IPS-11a (cell line): ENCODE measurements at regions not wholly inside any gene's neighbourhood (a gene's known extent, or its start where the extent isn't known, plus 50 kb on each side); places are given as distances from the start of the nearest gene placed in this dataset.

ENCODE experiments used
- H3K4me3 ChIP-seq: one replicate; pipeline ENCODE4 v1.5.1; 2013; ENCODE audit warnings: low read depth, low read length, control low read depth

DNA sequence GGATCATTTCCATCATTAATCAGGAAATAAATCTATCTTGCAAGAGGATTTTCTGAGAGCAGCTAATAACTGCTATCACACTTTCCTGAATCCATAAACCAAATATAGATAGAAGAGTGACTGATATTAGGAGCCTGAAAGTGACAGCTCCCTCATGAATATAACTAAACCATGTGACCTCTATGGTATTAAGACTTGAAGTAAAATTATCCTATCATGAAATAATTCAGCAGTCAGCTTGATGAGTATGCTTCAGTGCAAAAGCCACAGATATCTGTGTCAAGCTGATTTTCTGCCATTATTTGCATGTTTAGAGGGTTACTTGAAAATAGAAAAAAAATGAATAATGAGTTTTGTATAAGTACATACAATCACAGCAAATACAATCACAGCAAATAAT, 80.1 kb upstream of the PPP1R3A start:
- H3K4me3 ChIP-seq, result no peak overlapping the region

DNA sequence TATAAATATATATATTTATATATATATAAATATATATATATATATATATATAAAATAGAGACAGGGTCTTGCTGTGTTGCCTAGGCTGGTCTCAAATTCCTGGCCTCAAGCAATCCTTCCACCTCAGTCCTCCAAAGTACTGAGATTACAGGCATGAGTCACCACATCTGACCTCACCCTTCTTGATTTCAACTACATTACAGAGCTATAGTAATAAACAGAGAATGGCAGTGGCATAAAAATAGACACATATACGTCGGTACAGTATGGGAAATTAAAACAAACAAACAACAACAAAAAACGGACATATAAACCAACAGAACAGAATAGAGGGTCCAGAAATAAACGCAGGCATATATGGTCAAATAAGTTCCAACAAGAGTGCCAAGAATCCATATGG, 77.6 kb upstream of the PPP1R3A start:
- no peak overlapping the region for H3K4me3 ChIP-seq

DNA sequence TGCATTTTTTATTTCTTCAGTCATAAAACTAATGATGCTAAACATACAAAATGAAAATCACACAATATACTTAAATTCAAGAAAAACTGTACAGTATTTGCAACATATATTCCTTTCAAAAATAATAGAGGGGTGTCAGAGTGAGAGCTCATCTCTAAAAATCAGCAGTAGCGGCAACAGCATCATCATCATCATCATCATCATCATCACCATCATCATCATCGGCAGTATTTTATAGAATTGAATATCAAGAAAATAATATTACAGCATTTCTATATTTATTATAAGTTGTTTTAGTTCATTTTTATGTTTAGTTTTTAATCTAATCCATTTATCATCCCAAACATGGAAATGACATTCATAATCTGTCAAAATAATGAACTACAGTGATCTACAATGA, 67.4 kb upstream of the PPP1R3A start:
- H3K4me3 ChIP-seq, result no peak overlapping the region

DNA sequence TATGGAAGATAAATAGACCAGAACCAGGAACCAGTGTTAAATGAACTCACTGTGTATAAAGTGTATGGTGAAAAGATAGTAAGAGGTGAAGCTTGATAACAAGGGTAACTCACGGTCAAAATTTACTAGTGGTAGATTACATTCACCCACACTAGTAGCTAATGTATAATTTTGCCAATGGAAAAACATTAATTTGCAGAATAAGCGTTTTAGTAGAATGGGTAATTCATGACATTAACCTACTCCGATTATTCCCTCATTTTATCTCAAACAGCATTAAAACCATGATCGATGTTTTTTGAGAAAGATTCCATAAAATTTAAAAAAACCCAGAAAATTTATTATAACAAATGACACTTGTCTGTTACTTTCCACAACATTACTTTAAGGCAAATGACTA, 57.7 kb upstream of the PPP1R3A start:
- no peak overlapping the region for H3K4me3 ChIP-seq

- no peak overlapping the region for H3K4me3 ChIP-seq
Observed at GRCh38 chr7:113968713-113969112, 49.9 kb upstream of the PPP1R3A start.
